ENCODE measurements at regions not wholly inside any gene's neighbourhood (a gene's known extent, or its start where the extent isn't known, plus 50 kb on each side); places are given as distances from the start of the nearest gene placed in this dataset.

- TF ChIP-seq CTCF (IDR thresholded peaks at IDR 0.05; ENCODE audit: low read depth, low read length, poor library complexity, severe bottlenecking) (no peak), EZH2phosphoT487 (IDR thresholded peaks at IDR 0.05; ENCODE audit: borderline replicate concordance, low read length) (no peak)
These were observed 1176.1 kb downstream of the GATA3 start for GRCh38 chr10:9230625-9231024.

All from DOHH2 (cell line).